GM11168 (cell line): ENCODE measurements at regions not wholly inside any gene's neighbourhood (a gene's known extent, or its start where the extent isn't known, plus 50 kb on each side); places are given as distances from the start of the nearest gene placed in this dataset.

ENCODE experiments used
- in situ Hi-C: fragments of 300-500 bp; cut with MboI; formaldehyde crosslinking; loops from one replicate; pipeline ENCODE4 v1.12.0; 2022; ENCODE audit warnings: low sequenced_read_pairs; ENCODE audit not compliant: unreplicated experiment

DNA sequence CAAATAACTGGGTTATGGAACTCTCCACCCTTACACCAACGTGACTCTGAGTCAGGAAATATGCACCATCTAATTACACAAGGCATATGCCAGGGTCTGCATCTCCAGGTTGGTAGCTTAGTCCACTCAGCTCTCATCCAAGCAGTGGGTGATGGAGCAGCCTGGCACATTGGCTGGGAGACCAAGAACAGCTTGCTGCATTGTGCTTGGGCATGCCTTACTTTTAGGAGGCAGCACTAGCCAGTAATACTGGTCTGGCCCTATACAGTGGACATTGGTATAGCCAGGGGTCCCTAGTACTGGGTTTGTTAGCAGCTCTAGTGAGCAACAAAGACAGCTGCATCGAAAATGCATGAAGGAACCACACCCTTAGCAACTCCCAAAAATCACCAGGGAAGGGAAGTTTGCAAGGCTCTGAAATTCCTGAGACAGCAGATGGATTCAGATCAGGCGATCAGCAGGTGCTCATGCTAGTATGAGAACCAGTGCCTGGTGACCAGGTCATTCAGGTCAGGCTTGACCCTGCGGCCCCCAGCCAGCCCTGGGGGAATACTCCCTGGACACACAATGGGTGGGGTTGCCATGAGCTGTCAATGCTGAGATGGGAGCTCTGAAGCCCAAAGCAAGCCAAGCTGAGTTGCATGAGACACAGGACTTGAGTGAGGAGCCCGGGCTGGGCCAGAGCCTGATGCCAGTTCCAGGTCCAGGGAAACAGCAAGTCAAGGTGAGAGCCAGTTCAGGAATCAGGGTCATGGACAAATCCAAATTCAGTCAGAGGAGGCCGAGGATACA is 217.9 kb upstream of the ZMIZ1 start:
- in situ Hi-C loops: loop anchor here (25.0 kb wide), 1 partner anchor 336 kb away; no protein-coding TSS in a partner anchor

DNA sequence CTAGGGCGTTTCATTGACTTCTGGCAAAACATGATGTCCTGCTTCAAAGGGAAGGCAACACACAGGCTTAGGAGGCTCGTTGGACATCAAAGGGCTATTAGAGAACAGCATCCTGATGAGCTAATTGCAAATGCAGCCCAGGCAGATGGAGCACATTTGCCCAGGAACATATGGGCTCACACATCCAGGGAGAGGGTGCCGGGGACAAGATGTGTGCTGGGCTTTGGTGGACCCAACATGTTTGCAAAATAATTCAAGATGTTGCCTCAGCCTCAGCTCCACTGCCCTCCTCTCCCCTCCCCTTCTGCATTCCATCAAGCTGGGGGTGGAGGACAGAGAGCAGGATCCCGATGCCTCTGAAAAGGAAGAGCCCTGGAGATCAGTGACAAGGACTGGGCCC is 217.1 kb upstream of the ZMIZ1 start:
- in situ Hi-C loops: loop anchor here (25.0 kb wide), 1 partner anchor 336 kb away; no protein-coding TSS in a partner anchor

DNA sequence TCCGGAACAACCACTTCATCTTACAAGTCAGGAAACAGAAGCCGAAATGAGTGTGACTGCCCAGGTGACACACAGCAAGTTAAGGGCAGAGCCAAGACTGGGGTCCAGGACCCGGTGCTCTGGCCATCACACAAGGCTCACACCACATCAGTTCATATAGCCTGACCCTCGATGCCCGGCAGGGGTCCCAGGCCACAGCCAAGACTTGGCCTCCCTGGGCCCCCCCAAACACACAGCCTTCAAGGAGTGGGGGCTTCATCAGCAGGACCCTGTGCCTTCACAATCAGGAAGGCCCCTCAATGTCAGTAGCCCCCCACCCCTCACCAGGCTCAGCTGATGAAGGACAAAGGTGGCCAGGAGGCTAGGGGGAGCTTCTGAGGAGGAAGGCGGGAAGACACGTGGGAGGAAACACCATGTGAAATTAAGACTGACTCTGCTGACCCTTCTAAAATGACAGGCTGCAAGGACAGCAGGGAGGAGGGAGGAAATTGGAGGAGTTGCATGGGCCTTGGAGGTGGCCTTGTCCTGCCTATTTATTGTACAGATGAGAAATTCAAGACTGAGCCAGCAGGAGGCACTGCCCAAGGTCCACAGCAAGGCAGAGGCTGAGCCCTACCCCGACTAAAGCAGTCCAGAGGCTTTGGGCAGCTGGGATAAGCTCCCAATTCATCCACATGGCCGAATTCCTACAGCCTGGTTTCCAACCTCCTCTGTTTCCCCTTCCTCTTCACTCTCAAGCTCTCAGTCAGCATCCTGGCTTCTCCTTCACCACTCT is 216.1 kb upstream of the ZMIZ1 start:
- in situ Hi-C loops: loop anchor here (25.0 kb wide), 1 partner anchor 335 kb away; no protein-coding TSS in a partner anchor

DNA sequence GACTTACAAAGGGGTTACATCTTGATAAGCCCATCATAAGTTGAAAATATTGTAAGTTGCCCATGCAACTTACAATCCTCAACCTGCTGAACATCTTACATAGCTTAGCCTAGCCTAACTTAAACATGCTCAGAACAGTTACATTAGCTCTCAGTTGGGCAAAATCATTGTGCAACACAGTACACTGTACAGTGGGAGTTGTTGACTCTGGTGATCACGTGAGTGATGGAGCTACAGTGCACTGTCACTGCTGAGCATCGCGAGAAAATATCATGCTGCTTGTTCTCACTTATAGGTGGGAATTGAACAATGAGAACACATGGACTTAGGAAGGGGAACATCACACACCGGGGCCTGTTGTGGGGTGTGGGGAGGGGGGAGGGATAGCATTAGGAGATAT is 214.9 kb upstream of the ZMIZ1 start:
- in situ Hi-C loops: loop anchor here (25.0 kb wide), 1 partner anchor 333 kb away; no protein-coding TSS in a partner anchor

DNA sequence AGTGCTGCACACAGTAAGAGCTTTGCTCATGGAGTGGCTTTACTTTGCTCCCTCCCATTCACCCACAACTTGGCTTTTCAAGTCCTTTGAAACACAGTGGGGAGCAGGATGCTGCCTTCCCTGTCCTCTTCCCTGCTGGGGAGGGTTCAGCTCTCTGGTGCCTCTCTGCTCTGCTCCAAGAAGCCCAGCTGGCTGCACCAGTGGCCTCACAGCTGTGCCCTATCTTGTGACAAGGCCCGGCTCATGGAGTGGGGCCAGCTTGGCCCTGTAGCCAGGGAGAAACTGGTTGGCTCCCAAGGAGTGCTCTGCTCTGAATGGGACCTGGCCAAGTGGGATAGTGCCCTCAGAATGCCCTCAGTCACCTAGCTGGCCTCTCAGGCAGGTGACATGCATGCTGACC is 212.3 kb upstream of the ZMIZ1 start:
- in situ Hi-C loops: loop anchor here (25.0 kb wide), 1 partner anchor 331 kb away; no protein-coding TSS in a partner anchor

DNA sequence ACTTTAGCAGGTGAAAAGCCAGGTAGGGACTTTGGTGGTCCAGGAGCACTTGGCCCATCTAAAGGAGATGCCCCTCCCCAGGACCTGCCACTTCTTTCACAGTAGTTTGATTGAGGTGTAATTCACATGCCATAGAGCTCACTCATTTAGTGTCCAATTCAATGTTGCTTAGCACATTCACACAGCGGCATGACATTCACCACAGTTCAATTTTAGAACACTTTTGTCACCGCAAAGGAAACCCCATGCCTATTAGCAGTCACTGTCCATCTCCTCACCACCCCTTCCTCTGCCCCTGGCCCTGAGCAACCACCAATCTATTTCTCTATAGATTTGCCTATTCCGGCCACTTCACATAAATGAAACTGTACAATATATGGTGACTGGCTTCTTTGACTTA is 211.6 kb upstream of the ZMIZ1 start:
- in situ Hi-C loops: loop anchor here (25.0 kb wide), 1 partner anchor 330 kb away; no protein-coding TSS in a partner anchor

DNA sequence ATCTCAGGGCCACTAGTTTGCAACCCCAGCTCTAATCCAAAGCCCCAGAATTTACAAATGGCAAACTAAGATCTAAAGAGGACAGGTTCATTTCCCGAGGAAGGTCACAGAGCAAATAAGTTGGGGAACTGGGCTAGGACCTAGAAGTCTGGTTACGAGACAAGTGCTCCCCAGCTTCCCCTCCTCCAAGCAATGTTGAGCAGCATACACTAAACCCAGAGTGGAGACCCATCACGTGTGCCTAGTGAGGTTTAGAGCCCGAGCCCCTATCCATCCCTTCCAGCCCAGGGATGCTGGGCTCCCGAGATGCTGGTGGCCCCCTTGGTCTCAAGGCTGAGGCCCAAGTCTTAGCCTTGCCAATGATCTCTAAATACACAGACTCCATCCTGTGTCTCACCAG is 209.5 kb upstream of the ZMIZ1 start:
- in situ Hi-C loops: loop anchor here (25.0 kb wide), 1 partner anchor 328 kb away; no protein-coding TSS in a partner anchor

DNA sequence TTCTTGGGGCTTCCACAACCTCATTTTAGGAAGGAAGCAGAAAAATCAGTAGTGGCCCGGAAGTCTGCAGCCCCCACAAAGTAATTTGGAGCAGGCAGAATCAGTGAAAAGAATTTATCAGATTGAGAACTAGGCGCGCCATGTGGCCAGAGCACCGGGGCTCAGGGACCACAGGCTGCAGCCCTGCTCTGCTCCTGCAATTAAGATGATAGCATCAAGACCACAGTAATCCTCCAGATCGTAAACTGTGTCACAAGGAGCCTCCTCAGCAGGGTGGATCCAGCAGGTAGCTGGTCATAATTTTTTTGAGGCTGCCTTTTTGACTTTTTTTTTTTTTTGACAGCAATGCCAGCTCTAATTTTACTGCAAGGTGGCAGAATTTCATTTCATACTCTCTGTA is 209.0 kb upstream of the ZMIZ1 start:
- in situ Hi-C loops: loop anchor here (25.0 kb wide), 1 partner anchor 328 kb away; no protein-coding TSS in a partner anchor

DNA sequence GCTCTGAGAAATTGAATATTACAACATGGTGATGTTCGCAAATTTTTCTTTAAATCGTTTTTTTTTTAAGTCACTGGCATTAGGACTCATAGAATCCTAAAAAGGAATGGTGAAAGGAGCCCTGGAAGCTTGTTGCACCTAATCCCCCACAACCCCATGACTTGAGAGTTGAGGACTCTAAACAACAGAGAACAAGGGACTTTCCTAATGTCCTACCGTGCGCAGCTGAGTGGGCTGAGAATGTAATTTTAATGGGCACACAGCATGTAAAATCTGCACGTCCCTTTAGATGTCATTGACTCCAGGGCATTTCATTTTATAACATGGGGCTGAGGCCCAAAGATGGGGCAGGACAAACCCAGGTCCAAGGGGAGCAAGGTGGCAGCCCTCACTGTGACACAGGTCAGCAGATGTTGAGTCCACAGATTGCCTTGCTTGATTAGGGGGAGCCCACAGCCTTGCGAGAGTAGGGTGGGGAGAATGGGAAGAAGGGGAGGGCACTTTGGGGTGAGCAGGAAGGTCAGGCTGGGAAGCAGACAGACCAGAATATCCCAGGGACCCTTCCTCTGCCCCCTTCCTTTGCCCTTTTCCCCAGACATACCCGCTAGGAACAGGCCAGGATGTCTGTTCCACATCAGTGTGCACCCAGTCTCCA is 208.4 kb upstream of the ZMIZ1 start:
- in situ Hi-C loops: loop anchor here (25.0 kb wide), 1 partner anchor 327 kb away; no protein-coding TSS in a partner anchor

DNA sequence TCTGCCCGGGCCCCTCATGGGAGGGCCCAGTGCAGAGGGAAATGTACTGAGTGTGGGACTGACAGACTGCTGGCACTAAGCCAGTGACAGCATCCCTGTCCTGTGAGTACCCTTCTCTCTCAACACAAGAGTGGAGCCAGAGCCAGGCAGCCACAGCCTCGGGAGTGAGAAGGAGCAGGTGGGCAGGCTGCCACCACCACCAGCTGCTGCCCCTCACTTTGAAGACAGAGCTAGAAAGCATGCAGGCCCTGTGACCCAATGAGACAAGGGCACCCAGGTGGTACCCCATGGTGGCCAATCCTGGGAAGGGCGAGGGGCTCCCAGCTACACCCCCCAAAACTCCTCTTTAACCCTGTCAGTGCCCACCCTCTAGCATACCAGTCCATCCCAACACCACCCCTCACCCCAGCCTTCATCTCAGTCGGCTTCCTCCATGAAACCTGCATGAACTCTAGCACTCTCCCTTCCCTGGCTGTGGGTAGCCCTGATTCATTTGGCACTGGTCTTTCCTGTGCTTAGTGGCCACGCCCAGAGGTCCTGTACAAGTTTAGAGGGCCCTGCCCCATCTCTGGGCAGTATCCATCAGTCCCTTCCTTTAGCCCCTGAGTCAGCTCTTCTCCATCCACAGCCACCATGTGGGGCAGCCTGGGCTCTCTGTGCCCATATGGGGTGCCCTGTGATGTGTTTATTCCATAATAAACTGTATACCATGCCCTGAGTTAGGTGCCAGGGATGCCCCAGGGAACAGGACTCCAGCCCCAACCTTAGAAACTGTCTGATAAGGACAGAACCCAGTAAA is 207.0 kb upstream of the ZMIZ1 start:
- in situ Hi-C loops: loop anchor here (25.0 kb wide), 1 partner anchor 326 kb away; no protein-coding TSS in a partner anchor

DNA sequence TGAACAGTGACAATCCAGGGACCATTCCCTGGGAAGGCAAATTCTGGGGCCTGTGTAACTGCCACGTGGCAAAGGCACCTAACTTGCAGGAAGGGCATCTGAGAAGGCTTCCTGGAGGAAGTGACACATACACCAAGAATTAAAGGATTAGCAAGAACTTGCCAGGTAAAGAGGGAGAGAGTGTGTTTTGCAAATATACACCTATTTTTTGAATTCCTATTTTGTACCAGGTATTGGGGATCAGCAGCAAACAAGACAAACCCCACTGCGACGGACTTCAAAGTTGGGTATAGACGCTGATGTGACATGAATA is 206.5 kb upstream of the ZMIZ1 start:
- in situ Hi-C loops: loop anchor here (25.0 kb wide), 1 partner anchor 325 kb away; no protein-coding TSS in a partner anchor

DNA sequence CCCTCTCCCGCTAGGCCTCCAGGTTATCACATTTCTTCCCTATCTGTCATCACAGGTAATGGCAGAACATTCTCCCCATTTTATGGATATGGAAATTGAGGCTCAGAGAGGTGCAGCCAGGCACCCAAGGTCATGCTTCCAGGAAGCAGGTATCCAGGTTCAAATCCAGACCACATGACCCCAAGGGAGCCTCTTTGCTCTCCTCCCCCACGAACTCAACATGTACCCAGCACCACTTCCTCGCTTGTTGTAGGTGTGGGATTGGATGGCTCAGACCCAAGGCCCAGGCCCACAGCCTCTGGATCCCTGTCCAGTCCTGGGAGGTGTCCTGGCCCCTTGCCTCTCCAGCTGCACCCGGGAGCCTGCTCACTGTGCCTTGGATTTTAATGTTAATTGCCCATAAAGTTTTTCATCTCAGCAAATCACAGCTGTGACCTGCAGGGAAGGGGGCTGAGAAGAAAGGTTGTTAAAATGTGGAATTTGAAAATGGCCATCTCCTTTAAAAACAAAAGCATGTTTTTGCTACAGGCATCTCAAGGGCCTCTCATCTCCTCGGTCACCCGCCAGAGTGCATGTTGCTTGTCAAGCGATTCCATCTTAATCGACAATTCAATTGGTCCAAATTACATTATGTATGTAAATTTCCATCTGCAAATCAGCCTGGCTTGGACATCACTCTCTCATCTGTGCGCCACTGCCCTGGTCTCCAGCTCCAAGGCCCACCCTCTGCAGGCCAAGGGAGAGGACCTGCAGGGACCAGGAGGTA is 205.4 kb upstream of the ZMIZ1 start:
- in situ Hi-C loops: loop anchor here (25.0 kb wide), 1 partner anchor 324 kb away; no protein-coding TSS in a partner anchor

DNA sequence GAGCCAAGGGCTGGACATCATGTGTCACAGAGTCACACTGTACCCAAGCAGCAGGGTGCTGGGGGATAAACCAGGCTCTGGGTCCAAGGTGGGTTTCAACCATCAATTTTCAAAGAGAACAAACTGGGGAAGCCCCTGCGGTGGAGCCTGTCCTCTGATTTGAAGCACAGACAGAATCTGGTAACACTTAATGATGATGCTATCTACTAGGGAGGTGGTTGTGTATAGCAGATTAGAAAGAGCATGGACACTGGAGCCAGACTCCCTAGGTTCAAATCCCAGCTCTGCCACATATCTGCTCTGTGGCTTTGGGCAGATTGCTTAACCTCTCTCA is 204.9 kb upstream of the ZMIZ1 start:
- in situ Hi-C loops: loop anchor here (25.0 kb wide), 1 partner anchor 323 kb away; no protein-coding TSS in a partner anchor

DNA sequence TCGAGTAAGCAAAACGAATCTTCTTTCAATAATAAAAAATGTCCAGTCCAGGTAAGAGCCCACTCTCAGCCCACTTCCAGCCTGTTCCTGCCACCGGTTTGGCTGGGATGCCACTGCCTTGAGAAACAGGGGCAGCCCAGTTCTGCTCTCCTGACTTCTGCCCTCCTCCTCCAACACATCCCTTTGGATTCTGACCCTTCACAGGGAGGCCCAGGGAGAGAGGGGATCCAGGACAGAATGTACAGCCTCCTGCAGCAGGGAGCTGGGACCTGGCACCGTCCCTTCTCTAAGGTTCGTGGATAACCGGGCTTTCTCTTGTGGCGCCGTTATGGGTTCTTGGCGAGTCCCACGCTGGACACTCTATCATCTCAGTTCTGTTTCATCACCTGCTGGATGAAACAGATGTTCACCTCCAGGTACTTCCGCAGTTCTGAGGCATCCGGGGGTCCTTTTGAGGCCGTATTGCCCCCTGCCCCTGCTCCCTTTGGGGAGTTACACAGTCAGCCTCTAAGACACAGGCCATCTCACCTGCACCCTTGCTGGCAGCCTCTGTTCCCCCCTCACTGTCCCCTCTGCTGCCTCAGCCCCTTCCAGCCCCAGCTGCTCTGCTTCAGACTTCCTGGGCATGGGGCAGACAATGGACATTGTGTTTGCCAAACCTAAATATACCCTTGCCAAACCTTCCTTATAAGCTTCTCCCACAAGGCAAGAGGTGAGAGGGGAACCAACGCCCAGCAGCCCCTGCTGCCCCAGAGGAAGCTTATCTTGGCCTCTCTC is 203.8 kb upstream of the ZMIZ1 start:
- in situ Hi-C loops: loop anchor here (25.0 kb wide), 1 partner anchor 322 kb away; no protein-coding TSS in a partner anchor

DNA sequence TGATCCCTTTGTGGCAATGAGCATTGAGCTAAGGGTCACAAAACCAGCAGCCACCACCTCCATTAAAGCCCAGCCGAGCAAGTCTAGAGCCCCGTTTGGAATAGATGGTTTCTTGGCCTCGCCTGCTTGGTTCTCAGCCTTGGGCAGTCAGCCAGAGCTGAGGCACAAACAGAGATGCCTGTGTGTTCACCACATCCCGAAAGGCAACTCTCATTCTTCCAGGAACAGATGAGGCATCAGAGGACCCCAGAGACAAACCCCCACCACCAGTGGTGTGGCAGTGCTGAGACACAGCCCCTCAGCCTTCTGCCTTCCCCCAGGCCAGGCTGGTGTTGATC is 203.3 kb upstream of the ZMIZ1 start:
- in situ Hi-C loops: loop anchor here (25.0 kb wide), 1 partner anchor 322 kb away; no protein-coding TSS in a partner anchor

DNA sequence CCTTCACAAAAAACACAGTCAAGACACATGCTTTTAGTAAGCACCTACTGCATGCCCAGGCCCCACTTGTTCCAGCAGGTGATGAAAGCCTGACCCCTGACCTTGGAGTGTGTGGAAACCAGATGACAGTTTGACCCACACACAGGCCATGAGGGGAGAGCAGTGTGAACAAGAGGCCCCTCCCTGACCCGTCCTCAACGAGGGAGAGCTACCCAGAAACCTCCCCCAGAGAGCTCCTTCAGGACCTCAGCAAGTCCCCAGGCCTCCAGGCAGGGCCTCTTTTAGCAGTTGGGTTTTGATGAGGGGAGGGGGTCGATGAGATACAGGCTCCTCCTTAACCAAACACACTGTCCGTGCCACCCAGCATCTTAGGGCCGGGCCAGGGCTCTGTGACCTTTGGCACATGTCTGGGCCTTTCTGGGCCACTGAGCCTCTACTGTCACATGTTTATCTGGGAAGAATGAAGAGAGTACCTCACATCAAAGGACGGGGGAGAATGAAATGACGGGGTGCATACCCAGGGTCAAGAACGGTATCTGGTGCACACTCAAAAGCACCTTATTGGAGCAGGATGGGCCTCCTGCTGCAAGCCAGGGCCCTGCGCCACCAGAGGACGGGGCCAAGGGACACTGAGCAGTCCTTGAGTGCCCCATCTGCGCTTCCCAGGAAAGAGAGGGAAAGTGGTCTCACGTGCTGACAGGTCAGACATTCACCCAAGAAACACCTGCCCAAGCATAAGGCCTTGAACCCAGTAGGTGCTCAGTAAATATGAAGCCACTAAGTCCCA is 202.6 kb upstream of the ZMIZ1 start:
- in situ Hi-C loops: loop anchor here (25.0 kb wide), 1 partner anchor 321 kb away; no protein-coding TSS in a partner anchor
